H1 (cell line): ENCODE measurements at regions not wholly inside any gene's neighbourhood (a gene's known extent, or its start where the extent isn't known, plus 50 kb on each side); places are given as distances from the start of the nearest gene placed in this dataset.

Experiments used
- BCL11A ChIP-seq, 2 experiments: IDR thresholded peaks; one replicate each; pipeline ENCODE4 v1.6.1; 2011; ENCODE audit warnings: low read depth in 2 of 2, low read length in 2 of 2, mild to moderate bottlenecking in 2 of 2
- EGR1 ChIP-seq: IDR thresholded peaks from 2 replicates; pipeline ENCODE4 v1.6.1; 2011; ENCODE audit warnings: low read depth, low read length, borderline replicate concordance
- KDM1A ChIP-seq: fragments of 200-600, 300-600 bp; sonication (generic); IDR thresholded peaks from 2 replicates; pipeline ENCODE4 v1.7.1; 2016; ENCODE audit warnings: mild to moderate bottlenecking, low read length, borderline replicate concordance
- MAFK ChIP-seq: IDR thresholded peaks from 2 replicates; pipeline ENCODE4 v1.6.1; 2012; ENCODE audit warnings: low read depth, mild to moderate bottlenecking, improper control_type of control experiment, low read length
- SIX5 ChIP-seq: IDR thresholded peaks from 2 replicates; pipeline ENCODE4 v1.6.1; 2011; ENCODE audit warnings: mild to moderate bottlenecking, low read depth, low read length
- SP2 ChIP-seq: IDR thresholded peaks from 2 replicates; pipeline ENCODE4 v1.6.1; 2012; ENCODE audit warnings: mild to moderate bottlenecking, low read length, inconsistent platforms
- SP4 ChIP-seq: IDR thresholded peaks from 2 replicates; pipeline ENCODE4 v1.6.1; 2012; ENCODE audit warnings: low read length, inconsistent platforms
- TAF7 ChIP-seq: optimal IDR thresholded peaks from 2 replicates; pipeline ENCODE3; 2011; ENCODE audit warnings: low read depth, mild to moderate bottlenecking, inconsistent platforms, low read length, moderate library complexity, borderline replicate concordance
- ZNF274 ChIP-seq: IDR thresholded peaks from 2 replicates; pipeline ENCODE4 v1.7.0; 2012; ENCODE audit warnings: low read length, borderline replicate concordance; ENCODE audit errors: extremely low read depth

GRCh38 chr17:33990943-33991706 lies 264.0 kb upstream of the CCL2 start (continued):
- TF ChIP-seq KDM1A (no peak), TAF7 (no peak), BCL11A (IDR thresholded peaks at IDR 0.05; ENCODE audit: low read depth in 2 of 2, low read length in 2 of 2) (no peak), SP4 (no peak), SP2 (no peak), ZNF274 (no peak), EGR1 (no peak), MAFK (no peak), SIX5 (no peak)
- TF ChIP-seq, all 59 proteins: peak for 0
